MG63 (cell line): ENCODE measurements at regions not wholly inside any gene's neighbourhood (a gene's known extent, or its start where the extent isn't known, plus 50 kb on each side); places are given as distances from the start of the nearest gene placed in this dataset.
"Not testable (repeated sequence)": the region's sequence is repeated elsewhere in the genome, so short reads cannot be mapped to it uniquely, and the experiment has no call there.

Experiments
- DNase-seq: peaks from one replicate; pipeline ENCODE4 v3.0.0-alpha.2; 2020
- H3K27me3 ChIP-seq: fragments of 250-450 bp; sonication (Bioruptor Pico); 2 replicates; pipeline ENCODE4 v1.5.1; 2020; ENCODE audit warnings: mild to moderate bottlenecking, moderate library complexity
- H3K36me3 ChIP-seq: fragments of 250-450 bp; sonication (Bioruptor Pico); 2 replicates; pipeline ENCODE4 v1.5.1; 2020; ENCODE audit warnings: mild to moderate bottlenecking, moderate library complexity
- H3K4me3 ChIP-seq: fragments of 250-450 bp; sonication (Bioruptor Pico); 2 replicates; pipeline ENCODE4 v1.5.1; 2020; ENCODE audit warnings: mild to moderate bottlenecking, moderate library complexity
- H3K9me3 ChIP-seq: fragments of 250-450 bp; sonication (Bioruptor Pico); 2 replicates; pipeline ENCODE4 v1.5.1; 2020; ENCODE audit warnings: mild to moderate bottlenecking, moderate library complexity

DNA sequence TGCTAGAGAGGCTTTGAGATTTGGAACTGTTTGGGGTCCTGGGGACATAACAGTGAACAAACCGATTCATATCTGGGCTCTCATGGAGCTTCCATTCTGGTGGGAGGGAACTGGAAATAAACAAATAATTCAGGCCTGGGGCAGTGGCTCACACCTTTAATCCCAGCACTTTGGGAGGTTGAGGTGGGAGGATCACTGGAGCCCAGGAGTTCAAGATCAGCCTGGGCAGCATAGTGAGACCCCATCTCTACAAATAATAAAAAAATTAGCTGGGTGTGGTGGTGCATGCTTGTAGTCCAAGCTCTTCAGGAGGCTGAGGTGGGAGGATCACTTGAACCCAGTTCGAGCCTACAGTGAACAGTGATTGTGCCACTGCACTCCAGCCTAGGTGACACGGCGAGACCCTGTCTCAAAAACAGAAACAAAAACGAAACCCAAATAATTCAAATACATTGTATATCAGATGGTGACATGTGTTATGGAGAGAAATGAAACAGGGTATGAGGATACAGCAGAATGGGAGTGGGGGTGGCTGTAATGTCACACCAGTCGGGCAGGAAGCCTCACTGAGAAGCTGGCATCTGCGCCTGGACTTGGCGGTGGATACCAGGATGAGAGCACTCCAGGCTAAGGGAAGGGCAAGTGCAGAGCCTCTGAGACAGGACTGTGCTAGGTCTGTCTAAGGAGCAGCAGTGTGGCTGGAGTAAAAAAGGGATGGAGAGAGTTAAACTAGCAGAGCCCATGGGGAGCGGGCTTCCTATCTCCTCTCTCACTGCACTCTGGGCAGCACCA lies 131.1 kb upstream of the ZNF536 start:
- no peaks in the 10 kb centered on the region for H3K9me3 ChIP-seq
- DNase-seq: no peak
- H3K27me3 ChIP-seq: peaks cover 14% of the 10 kb centered on the region
- no peak overlapping the region for H3K4me3 ChIP-seq
- H3K36me3 ChIP-seq: no peaks in the 10 kb centered on the region

DNA sequence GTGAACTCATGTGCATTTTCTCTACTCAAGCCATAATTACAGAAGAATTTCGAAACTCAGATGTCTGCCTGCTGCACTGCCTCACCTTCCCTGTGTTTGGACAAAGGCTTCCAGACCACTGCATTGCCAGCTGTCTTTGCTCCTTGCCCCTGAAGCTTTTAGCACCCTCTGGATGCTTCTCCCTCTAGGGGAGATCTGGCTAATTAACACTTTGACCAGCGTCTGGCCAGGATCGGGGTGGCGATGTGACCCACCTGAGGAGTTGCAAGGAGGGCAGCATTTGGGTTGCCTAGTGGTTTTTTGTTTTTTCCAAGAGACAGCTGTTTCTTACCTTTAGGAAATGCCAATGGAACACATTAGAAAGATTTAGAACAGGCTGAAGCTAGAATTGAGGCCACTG lies 127.7 kb upstream of the ZNF536 start:
- no peak for DNase-seq
- Histone ChIP-seq H3K27me3 (peaks cover 19% of the 10 kb centered on the region; the same call in 1 of the 2 replicates), H3K9me3 (no peaks in the 10 kb centered on the region), H3K36me3 (no peaks in the 10 kb centered on the region), H3K4me3 (no peak overlapping the region)

DNA sequence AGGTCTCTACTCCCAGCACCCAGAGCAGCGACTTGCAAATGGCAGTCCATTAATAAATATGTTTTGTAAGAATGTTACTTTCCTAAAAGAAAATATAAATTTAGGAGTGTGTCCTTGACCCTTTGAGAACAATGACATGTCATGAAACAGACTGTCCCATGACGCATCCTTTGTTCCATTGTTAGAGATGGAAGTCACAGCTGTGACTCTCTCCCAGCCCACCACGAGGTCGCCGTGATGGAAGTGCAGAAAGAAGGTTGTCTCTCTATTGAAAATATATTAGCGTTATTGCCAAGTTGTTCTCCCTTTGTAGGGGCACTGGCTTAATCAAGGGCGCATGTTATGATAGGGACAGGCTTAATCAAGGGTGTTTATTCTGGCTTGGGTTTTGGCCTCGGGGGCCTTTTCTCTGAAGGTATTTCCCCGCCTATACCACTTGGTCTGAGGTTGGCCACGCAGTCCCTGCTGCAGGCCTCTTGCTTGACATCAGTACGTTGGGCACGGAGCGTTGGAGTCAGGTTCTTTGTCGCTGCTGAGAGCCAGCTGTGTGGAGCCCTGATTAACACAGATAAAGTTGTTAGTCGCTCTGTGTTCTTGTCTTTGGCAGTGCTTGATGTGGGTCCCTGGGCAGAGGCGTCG lies 126.7 kb upstream of the ZNF536 start:
- peaks cover 19% of the 10 kb centered on the region; the same call in 1 of the 2 replicates for H3K27me3 ChIP-seq
- no peaks in the 10 kb centered on the region for H3K9me3 ChIP-seq
- H3K4me3 ChIP-seq: no peak overlapping the region
- no peaks in the 10 kb centered on the region for H3K36me3 ChIP-seq
- no peak for DNase-seq

DNA sequence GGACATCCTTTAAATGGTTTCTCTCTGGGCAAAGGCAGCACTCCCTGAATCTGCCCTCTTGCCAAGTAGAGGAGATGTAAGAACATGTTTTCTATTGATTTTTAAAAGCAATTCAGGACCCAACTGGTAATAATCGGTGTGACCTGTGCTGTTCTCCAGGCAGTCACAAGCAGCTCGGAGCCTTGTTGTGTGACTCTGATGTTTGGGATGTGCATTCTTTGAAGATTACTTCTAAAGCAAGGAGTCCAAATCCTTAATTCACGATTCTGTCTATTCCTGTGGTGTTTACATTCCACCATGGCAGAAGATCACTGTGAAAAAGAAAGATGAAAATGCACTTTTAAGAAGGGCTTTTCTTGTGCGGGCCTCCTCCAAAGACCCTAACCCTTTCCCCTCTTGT lies 122.3 kb upstream of the ZNF536 start:
- no peak for DNase-seq
- H3K27me3 ChIP-seq: peaks cover 35% of the 10 kb centered on the region
- H3K36me3 ChIP-seq: no peaks in the 10 kb centered on the region
- no peak overlapping the region for H3K4me3 ChIP-seq
- H3K9me3 ChIP-seq: no peaks in the 10 kb centered on the region

DNA sequence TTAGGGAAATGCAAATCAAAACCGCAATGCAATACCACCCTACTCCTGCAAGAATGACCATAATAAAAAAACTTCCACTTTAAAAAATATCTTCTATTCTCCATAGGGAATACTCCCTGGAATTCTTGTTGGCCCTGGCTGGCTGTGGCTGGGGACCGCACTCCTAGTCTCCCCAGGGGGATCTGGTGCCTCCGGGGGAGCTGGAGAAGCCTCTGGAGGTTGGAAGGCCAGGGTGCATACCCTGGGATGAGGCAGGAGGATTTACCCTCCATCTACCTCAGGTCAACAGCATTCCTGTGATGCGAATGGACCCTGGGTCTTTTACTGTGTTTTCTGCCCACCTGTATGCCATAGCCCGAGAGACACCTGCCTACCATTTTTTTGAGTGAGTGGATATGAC lies 120.0 kb upstream of the ZNF536 start:
- Histone ChIP-seq H3K27me3 (peaks cover 43% of the 10 kb centered on the region), H3K4me3 (no peak overlapping the region), H3K9me3 (no peaks in the 10 kb centered on the region), H3K36me3 (no peaks in the 10 kb centered on the region)
- no peak for DNase-seq

DNA sequence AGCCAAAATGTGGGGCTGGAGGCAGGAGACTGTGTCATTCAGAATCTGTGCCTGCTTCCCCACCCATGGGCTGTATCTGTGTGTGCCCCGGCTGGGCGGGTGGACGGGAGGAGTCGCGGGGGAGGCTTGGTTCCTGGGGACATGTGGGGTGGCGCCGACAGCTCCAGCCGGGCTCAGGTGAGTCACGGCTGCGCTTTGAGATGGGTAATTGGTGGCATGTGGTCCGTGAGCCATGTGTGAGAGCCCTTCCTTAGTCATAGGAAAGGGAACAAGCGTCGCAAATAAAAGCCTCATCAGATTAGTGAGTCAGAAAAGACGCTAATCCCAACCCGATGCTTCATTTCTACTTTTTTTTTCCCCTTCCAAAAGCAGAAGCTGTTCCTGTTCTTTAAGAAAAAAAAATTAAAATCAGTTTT lies 118.6 kb upstream of the ZNF536 start:
- Histone ChIP-seq H3K4me3 (no peak overlapping the region), H3K27me3 (peaks cover 45% of the 10 kb centered on the region), H3K9me3 (no peaks in the 10 kb centered on the region), H3K36me3 (no peaks in the 10 kb centered on the region)
- DNase-seq: peak; percentile 25

DNA sequence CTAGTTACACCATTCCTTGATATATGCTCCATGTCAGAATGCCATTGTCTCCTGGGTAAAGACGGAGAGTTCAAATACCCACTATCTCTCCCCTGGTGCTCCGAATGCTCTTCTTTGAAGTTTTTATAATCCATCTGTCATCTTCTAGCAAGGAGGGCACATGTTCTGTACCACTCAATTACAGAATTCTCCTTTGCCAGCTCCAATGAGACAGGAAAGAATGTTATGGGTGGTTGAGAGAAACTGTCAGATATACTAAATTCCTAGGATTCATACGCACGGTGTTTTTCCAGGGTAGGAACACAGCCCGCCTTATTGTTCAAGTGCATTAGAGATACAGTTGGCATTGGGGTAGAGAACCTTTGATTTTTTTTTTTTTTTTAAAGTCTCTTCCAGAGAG lies 118.0 kb upstream of the ZNF536 start:
- H3K27me3 ChIP-seq: peaks cover 45% of the 10 kb centered on the region
- H3K36me3 ChIP-seq: no peaks in the 10 kb centered on the region
- no peaks in the 10 kb centered on the region for H3K9me3 ChIP-seq
- DNase-seq: no peak
- no peak overlapping the region for H3K4me3 ChIP-seq

DNA sequence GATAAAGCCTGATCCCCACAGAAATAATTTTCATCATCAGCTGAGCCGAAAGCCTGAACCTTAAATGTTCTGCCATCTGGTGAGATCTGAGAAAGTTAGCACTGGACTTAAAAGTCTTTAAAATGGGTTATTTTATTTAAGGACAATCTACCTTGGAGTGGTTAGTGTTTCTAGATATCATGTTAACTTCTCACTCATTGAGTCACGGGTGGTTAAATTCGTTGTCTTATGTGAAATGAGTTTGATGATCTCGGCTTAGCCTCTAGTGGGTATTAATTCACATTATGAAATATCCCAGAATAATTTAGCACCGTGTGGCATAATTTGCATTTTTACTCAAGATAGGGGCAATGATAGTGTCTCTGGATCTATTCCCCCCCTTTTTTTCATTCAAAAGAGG lies 117.4 kb upstream of the ZNF536 start:
- H3K27me3 ChIP-seq: peaks cover 45% of the 10 kb centered on the region
- no peak for DNase-seq
- H3K4me3 ChIP-seq: no peak overlapping the region
- H3K36me3 ChIP-seq: no peaks in the 10 kb centered on the region
- H3K9me3 ChIP-seq: no peaks in the 10 kb centered on the region

DNA sequence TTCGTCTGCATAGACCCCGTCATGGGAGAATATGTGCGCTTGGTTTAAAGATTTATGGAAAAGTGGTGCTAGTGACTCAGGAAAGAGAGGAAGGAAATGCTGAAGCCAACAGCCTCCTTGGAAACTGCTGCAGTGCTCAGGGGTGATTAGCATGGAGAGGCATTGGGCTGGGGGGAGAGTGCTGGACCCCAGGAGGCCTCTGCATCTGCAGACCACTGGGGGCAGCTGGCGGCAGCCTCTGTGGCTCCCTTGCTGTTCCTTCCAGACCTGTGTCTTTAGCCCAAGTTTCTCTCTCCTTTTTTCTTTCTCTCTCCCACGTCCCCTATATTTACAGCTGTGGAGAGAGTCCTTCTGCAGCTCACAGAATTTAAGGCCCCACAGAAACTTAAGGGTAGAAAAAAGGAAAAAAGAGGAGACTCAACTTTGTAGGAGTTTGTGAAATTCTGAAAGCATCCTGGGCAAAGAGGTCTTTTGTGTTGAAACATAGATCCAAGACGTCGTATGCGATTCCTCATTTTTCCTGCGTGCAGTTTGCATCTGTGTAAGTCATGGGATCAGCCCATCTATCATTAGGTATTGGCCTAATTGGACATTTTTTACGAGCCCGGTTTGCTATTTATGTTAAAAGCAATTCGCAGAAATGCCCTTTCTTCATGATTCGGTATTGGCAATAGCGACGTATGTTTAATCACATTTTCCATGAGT lies 116.2 kb upstream of the ZNF536 start:
- Histone ChIP-seq H3K9me3 (no peaks in the 10 kb centered on the region), H3K36me3 (no peaks in the 10 kb centered on the region), H3K4me3 (no peak overlapping the region), H3K27me3 (peaks cover 45% of the 10 kb centered on the region)
- no peak for DNase-seq

DNA sequence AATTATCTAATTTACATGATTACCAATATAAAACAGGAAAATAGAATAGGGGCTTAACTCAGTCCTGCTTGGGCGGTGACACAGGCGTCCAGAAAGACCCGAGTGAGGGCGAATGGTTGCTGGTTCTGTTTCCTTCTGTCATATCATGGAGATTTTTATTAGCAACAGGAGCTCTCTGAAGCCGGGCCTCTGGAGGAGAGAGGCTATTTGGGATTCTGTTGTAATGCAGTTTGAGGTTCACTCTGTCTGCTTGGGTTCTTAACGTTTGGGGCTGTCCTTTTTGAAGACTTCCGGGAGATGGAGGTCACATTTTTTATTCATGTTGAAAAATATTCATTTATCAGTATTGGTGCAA lies 115.7 kb upstream of the ZNF536 start:
- H3K27me3 ChIP-seq: peaks cover 45% of the 10 kb centered on the region
- no peak for DNase-seq
- H3K4me3 ChIP-seq: no peak overlapping the region
- no peaks in the 10 kb centered on the region for H3K9me3 ChIP-seq
- no peaks in the 10 kb centered on the region for H3K36me3 ChIP-seq

DNA sequence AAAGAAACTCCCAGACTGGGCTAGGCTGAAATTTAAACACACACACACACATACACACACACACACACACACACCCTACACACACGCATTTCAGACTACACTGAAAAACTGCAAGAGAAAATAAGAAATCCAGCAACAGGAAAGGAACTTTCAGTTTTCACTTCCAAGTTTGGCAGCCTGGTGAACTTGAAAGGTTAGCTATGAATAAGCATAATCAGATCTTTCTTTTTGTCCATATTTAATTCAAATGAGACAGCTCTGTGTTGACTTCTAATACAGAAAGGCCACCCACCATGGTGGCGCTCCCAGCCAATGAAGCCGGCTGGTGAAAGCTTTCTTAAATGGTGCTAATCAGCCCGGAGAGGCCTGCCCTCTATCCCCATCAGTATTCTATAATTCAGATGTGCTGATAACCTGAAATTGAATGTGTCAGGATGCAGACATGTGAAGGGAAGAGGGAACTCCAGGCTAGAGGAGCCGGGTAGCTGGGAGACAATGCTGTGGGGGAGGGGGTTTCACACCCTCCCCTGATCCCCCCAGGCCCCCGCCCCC lies 108.3 kb upstream of the ZNF536 start:
- no peak for DNase-seq
- peaks cover 8% of the 10 kb centered on the region for H3K27me3 ChIP-seq
- H3K4me3 ChIP-seq: no peak overlapping the region

DNA sequence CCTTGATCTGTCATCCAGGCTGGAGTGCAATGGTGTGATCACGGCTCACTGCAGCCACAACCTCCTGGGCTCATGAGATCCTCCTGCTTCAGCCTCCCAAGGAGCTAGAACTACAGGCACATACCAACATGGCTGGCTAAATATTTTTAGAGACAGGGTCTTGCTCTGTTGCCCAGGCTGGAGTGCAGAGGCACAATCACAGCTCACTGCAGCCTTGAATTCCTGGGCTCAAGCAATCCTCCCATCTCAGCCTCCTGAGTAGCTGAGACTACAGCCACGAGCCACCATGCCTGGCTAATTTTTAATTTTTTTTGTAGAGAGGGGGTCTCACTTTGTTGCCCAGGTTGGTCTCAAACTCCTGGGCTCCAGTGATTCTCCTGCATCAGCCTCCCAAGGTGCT lies 106.3 kb upstream of the ZNF536 start:
- H3K4me3 ChIP-seq, H3K9me3 ChIP-seq, H3K36me3 ChIP-seq, DNase-seq, H3K27me3 ChIP-seq: not testable (repeated sequence)

More for the DNA sequence above, 108.3 kb upstream of the ZNF536 start:
- no peaks in the 10 kb centered on the region for H3K9me3 ChIP-seq
- H3K36me3 ChIP-seq: no peaks in the 10 kb centered on the region

DNA sequence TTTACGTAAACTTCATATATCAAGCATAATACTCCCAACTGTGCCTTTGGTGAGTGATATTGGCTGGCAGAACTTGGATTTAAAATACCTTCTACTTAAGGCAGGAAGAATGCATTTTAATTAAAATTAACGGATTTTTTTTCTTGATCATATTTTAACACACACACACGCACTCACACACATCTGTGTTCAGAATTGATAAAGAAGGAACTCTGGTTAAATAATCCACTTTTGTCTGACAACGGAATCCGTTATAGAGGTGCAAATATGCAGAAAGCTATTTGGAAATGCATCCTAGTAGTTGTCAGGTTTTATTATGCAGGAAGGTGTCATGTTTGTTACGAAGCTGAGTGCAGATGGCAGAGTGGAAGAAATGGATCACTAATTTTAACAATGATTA lies 105.5 kb upstream of the ZNF536 start:
- no peak for DNase-seq

DNA sequence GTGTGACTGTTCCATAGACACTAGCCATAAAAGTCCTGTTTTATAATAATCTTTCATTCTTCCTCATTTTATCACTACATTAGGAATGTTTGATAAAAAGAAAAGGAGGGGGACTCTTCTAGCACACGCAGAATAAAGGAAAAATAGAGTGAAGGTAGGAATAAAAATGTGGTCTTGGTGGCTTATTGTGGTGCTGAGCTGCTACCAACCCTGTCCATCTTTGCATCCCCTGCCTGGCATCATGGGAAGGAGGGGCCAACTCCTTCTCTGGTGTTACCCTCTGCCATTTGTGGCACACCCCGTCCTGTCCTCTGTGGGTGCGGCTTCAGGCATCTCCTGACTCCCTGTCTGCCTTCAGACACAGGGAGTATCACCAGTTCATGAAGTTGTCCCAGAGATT lies 104.9 kb upstream of the ZNF536 start:
- Histone ChIP-seq H3K4me3 (no peak overlapping the region), H3K9me3 (no peaks in the 10 kb centered on the region), H3K36me3 (no peaks in the 10 kb centered on the region), H3K27me3 (peaks cover 8% of the 10 kb centered on the region)
- no peak for DNase-seq

More for the DNA sequence above, 105.5 kb upstream of the ZNF536 start:
- H3K27me3 ChIP-seq: peaks cover 8% of the 10 kb centered on the region
- H3K4me3 ChIP-seq: no peak overlapping the region
- no peaks in the 10 kb centered on the region for H3K36me3 ChIP-seq
- no peaks in the 10 kb centered on the region for H3K9me3 ChIP-seq

DNA sequence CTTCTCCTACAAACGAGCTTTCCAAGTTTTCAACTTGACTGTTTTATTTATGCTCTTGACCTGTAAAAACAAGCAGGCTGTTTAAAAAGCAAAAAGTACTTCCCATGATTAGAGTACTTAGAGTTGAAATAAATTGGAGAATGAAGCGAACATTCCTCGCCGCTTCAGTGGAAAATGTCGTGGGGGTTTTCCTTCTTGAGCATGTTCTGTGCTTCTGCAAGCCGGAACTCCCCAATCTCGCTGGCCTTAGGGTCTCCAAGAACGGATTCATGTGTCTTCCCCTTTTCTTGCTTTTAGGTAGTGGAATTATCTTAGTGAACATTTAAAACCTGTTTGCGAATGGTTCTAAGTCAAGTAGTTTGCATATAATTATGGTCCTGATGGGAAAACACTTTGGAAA lies 103.6 kb upstream of the ZNF536 start:
- Histone ChIP-seq H3K36me3 (no peaks in the 10 kb centered on the region), H3K27me3 (peaks cover 7% of the 10 kb centered on the region), H3K9me3 (peaks cover 4% of the 10 kb centered on the region; the same call in 1 of the 2 replicates), H3K4me3 (no peak overlapping the region)
- DNase-seq: no peak

DNA sequence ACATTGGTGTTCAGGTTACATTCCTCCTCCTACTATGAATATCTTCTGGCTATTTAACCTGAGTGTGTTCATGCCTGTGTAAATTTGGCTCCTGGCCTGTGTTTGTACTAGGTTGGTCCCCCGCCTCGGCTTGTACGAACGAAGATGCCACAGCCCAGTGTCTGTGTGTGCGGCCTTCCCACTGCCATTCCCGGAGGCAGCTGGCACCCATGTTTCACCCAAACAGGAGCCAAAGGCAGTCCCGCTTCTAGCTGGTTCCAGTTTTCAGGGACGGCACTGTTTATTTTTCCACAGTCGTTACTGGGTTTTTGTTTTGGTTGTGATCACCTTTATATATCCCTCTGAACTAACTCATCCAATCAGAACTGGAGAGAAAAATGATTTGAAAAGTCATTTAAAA lies 102.5 kb upstream of the ZNF536 start:
- Histone ChIP-seq H3K9me3 (peaks cover 4% of the 10 kb centered on the region; the same call in 1 of the 2 replicates), H3K27me3 (peaks cover 11% of the 10 kb centered on the region), H3K4me3 (no peak overlapping the region), H3K36me3 (no peaks in the 10 kb centered on the region)
- DNase-seq: no peak

DNA sequence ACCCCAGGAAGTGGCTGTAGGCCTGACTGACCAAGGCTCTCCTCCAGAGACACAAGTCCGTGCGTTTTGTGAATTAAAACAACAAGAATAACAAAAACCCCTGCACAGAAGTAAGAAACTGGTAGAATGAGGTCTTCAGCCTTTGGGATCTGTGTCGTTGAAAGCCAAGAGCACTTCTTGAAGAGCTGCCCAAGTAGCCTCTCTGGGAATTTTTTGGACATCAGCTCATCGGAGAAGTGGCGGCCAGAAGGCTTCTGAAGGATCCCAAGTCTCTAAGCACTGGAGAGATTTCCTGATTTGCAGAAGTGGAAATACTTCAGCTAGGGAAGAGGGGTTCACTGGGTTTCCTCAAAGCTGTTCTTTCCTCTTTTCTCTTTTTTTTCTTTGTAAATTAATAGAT lies 100.4 kb upstream of the ZNF536 start:
- no peak for DNase-seq
- H3K27me3 ChIP-seq: peaks cover 7% of the 10 kb centered on the region
- H3K4me3 ChIP-seq: no peak overlapping the region
- peaks cover 4% of the 10 kb centered on the region; the same call in 1 of the 2 replicates for H3K9me3 ChIP-seq
- H3K36me3 ChIP-seq: no peaks in the 10 kb centered on the region
